GM18870 (cell line): ENCODE measurements at regions not wholly inside any gene's neighbourhood (a gene's known extent, or its start where the extent isn't known, plus 50 kb on each side); places are given as distances from the start of the nearest gene placed in this dataset.
"Not testable (repeated sequence)": the region's sequence is repeated elsewhere in the genome, so short reads cannot be mapped to it uniquely, and the experiment has no call there.

Experiments
- ATAC-seq: cut with Tn5 transposase; IDR thresholded peaks from one replicate; pipeline ENCODE4 v1.9.1; 2021; ENCODE audit warnings: moderate library complexity; ENCODE audit not compliant: unreplicated experiment

DNA sequence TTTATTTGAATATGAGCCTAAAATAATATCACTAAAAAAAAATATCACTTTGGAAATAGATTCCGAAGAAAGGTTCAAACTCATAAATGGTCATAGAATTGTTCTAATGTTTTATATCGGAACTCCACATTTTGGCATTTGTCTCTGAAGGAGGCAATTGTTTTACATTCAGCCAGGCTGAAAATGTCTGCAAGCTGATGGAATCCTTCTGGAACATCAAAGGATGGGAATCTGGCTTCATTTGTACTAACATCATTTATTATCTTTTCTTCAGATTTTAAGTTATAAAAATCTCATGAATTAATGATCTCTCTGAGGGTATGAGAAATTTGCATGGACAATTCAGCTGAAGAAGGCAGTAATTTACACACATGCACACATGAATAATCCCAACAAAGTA lies 251.4 kb upstream of the RGMA start:
- ATAC-seq: no peak

DNA sequence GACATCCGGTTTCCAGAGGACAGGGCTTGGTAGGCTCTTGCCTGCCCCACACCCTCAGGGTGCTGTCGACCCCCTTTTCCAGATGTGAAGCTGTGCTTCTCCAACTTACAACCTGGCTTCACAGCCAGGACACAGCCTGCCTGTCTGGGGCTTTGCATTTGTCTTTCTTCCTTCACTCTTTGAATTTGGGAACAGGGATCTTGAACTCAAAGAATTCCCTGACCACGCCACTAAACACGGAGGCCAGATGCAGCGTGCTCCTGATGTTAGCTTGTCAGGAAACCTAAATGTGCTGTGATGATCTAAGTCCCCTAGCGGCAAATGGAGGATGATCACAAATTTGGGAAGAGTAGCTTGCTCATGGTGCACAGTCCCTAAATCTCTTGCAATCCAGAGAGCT lies 244.8 kb upstream of the RGMA start:
- ATAC-seq: no peak

DNA sequence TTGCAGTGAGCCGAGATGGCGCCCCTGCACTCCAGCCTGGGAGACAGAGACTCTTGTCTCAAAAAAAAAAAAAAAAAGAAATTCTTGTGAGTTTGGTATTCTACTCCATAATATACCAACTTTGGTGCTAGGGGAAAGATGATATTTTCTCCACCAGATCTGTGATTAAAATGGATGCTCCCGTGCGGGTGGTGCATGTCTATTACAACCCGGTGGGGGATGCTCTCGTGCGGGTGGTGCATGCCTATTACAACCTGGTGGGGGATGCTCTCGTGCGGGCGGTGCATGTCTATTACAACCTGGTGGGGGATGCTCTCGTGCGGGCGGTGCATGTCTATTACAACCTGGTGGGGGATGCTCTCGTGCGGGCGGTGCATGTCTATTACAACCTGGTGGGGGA lies 244.1 kb upstream of the RGMA start:
- ATAC-seq: not testable (repeated sequence)

DNA sequence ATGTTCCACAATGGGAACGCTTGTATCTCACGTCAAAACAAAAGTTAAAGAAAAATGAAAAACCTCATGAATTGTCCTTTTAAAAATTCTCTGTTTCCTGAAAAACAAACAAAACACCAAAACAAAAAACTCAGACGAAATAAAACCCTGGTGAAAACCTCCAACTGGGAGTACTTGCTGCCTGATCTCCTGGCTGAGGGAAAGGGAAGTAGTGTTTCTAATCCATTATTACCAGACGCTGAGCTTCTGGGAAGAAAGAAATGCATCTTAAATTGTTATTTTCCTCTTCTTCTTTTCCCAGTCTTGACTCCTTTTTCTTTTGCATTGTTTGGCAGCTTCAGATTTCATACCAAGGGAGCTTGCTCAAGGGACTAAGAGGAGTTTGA lies 243.2 kb upstream of the RGMA start:
- ATAC-seq: no peak

DNA sequence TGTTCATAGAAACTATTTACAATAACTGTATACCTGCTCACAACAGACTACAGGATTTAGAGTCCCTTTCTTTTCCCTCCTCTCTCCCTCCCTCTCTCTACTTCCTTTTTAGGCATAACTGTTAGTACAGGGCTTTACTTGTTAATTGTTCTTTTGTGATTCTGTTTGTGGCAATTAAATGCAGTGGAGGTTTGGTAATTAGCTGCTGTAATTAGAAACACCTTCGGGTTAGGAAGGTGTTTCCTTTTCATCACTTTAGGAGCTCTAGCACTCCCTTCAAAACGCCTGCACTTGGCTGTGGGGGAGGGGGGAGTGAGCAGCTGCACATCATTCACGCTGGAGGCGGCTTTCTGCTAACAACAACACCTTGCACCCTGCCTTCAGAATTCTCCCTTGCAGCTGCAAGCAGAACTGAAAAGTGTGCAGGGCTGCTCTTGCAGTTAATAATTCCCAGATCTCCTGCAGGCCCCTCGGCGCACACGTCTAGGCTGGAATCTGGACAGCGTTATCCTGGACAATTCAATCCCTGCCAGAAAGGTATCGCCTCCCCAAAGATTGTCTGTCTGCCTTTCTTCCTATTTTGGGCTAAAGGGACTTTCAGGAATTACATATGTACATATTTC lies 242.6 kb upstream of the RGMA start:
- no peak for ATAC-seq

DNA sequence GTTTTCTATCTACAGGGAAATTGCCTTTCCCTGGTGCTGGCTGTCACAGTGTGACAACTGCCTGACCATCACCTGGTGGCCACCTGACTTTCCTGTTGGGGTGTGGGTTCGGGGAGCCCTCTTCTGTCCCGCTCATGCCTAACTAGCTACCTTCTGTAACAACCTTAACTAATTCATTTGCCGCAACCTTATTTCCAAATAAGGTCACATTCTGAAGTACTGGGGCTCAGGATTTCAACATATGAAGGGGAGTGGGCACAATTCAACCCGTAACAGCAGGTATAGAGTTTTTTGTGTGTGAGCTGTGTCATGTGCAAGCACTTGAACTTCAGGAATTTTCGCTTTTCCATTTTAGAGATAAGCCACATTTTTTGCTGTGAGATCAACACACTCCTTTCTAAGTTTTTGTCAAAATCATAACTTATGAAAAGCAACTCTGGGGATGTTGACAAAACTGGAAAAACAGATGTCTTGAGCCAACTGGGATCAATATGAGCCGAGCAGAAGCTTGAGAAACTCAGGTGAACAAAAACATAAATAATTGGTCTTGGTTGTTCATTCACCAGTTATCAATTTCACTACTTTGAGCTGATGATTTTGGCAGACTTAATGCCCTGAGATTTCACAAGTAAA lies 242.0 kb upstream of the RGMA start:
- ATAC-seq: no peak

DNA sequence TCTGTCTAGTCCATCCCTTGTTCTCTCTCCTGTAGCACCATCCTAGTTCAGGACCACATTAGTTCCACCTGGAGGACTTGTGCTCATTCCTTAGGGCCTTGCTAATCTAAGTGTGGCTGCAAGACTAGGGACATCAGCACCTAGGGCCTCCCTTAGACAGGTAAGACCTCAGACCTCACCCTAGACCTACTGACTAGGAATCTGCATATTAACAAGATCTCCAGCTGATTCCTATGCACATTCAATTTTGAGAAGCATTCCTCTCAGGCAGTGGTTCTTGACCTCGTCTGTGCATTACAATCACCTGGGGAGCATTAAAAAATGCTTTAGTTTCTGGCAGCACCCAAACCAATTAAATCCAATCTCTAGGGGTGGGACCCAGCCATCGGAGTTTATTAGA lies 238.4 kb upstream of the RGMA start:
- no peak for ATAC-seq

DNA sequence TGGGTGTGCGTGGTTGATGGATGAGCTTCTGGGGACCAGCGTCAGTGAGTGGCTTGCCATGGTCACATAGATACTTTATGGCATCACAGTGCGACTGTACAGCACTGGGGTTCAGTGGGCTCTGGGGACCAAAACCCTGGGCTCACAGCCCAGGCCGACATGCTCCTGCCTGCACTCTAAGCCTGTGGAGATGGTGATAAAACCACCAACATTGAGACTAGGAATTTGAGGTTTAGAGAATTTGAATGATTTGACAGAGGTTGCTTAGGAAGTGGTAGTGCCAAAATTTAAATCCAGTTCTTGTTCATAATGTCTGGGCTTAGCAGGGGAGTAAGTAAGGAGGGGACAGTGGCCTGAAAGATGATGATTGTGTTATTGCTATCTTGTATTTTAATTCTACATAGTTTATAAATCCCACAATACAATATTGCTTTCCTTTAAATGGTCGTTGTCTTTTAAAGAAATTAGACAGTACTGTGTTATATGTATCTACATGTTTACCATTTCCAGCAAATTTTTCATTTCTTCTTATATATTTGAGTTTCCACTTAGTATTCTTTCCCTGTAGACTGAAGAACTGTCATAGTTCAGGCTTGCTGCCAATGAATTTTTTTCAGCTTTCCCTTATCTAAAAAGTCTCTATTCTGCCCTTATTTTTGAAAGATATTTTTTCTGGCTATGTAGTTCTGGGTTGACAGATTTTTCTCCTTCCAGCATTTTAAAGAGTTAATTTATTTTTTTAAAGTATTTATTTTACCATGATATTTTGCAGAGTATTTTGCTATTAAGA lies 235.4 kb upstream of the RGMA start:
- ATAC-seq: no peak

DNA sequence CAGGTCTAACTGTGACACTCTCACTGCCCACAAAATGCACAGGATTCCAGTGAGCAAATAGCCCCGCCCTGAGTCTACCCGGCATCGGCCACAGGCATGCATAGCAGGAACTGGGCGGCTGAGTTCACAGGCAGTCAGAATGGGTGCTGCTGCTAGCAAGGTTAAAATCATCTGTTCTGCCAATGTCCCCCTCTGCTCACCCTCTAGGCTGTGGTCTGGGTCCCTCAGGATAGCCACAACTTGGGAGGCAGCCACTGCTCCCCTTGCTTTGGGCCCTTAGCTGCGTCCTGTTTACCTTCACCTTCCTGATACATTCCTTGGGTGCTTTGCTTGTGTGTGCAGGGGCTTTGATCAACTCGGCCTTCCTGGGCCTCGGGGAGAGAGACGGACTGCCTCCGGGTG lies 232.9 kb upstream of the RGMA start:
- ATAC-seq: no peak

DNA sequence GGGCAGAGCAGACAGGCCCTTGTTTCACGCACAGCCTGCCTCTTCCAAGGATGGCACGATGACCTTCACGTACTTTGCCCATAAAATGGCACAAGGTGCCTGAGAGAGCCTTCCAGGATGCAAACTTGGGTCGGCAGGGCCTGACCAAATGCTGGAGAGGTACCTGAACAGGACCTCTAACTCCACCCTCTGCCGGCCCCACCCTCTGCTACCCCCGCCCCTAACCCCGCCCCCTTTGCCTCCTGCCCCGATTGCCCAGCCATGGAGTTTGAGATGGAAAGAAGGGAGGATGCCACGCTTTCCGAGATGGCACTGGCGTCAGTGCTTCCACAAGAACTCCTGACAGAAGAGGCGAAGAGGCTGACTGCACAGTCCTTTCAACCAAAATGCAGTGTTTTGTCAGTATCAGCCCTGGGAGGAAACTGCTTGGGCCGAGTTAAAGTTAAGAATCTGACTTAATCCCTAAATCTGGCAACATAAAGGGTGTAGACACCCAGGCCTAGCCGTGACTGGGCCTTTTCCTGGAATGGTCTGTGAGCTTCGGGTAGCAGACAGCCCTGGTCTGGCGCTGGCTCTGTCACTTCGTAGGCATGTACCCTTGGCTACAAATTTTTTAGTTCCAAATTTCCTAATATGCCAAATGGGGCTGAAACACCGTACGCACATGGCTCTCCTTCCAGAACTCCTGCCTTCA lies 230.3 kb upstream of the RGMA start:
- no peak for ATAC-seq

DNA sequence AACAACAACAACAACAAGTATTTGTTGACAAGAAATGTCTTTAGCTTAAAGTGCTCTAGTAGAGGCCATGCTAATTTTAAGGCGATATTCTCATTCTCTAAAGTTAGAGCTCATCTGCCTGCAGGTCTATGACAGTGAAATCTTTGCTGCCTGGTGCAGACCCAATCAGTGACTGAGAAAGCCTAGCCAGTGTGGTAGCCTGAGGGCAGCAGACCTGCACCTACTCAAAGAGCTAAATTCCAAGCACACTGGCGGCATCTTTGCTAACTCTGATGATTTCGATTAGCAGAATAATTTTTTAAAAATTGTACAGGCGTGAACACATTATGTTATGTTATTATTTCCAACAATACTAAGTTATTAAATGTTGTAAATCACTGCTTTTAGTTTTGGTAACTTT lies 228.8 kb upstream of the RGMA start:
- no peak for ATAC-seq

DNA sequence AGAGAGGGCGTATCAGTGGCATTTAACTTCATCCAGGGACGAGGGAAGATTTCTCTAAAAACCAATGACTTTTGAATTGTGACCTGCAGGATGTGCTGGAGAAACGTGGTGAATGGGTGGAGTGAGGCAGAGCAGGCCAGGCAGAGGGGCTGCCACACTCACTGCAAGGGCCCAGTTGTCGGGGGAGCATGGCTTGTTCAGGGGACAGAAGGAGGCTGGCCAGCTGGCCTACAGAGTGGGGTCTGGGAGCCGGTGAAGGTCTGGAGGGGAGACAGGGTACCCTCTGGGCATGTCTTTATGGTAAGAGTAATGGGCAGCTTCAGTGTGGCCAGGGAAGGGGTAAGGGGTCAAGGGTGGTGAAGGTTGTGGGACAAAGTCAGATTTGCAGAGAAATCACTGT lies 225.2 kb upstream of the RGMA start:
- no peak for ATAC-seq

DNA sequence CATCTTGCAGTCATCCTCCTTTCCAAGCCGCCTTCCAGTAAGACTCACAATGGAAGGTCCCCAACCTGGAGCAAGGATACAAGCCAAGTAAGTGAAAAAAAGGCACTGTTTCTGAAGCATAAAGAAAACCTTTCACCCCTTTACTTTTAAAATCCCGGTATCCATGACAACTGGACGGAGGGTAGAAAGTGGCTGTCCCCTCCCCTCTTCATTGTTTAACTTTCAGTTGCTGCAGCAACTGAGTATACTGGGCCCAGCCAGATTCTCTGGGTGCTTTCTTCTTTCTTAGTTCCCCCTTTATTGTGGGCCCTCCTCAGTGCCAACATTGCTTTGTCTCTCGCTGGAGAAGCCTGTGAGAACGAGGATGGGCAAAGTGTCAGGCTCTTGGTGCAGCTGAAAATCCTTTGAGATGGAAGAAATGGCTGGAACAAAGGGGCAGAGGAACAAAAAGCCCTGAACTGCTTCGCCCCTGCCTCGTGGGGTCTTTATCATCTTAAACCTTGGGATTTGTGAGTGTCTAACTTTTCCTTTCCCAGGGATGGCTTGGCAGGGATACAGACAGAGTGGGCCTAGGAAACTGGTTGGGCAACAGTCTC lies 224.0 kb upstream of the RGMA start:
- no peak for ATAC-seq

DNA sequence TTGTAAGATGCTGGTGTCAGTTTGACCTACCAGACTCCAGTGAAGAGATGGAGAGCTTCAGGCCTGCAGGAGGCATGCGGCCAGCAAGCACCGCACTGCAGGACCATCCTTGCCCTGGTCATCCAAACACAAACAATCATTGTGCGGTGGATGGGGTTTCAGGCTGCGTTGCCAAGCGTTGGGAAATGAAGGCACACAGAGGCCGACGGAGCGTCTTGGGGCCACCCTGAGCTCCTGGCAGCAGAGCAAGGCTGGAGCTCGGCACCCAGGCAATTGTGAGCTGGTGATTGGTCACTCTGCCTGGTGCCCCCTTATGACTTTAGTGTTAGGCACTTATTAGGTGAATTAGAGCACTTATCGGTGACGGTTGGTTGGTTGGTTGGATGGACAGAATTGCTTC lies 222.6 kb upstream of the RGMA start:
- no peak for ATAC-seq

DNA sequence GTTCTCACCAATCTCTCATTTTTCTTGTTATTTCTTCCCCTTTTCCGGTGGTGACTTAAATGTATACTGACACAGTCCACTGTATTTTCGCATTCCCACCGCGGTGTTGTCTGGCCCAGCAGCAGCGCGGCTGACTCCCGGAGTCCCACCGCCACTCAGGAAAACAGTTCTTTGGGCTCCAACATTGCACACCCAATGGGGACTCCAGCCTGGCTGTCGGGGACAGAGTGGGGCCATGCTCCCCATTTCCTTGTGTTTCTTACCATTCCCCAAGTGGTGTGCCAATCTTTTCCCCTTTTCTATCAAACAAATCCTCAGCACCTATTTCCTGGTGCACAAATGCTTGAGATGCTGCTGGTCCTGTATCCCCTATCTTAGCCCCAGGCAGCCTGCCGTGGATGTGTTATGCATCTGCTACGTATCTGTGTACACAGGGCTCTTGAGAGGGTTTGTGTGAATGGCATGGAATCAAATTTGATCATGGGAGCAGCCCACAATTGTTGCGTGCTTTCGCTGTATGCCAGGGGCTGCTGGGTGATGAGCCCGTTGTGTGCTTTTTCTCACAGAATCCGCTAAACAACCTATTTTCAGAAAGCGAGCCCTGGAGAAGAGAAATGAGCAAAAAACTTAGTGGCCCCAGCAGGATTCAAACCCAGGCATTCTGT lies 219.1 kb upstream of the RGMA start:
- ATAC-seq: no peak

DNA sequence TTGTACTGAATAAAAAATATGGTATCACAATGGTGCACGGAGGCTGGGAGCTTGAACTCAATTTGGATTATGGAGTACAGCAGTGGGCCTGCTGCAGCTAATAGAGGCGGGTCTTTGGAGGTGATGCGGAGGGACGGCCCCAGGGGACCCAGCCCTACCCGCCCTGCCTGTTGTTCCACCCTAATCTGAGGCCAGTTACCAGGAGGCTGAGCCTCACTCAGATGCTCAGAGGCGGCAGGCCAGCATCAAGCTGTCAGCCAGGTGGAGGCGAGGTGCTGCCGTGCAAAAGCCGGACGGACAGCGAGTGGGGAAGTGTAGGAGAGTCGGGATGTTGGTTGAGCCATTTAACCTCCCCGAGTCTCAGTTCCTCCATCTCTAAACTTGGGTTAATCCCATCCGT lies 218.5 kb upstream of the RGMA start:
- no peak for ATAC-seq

DNA sequence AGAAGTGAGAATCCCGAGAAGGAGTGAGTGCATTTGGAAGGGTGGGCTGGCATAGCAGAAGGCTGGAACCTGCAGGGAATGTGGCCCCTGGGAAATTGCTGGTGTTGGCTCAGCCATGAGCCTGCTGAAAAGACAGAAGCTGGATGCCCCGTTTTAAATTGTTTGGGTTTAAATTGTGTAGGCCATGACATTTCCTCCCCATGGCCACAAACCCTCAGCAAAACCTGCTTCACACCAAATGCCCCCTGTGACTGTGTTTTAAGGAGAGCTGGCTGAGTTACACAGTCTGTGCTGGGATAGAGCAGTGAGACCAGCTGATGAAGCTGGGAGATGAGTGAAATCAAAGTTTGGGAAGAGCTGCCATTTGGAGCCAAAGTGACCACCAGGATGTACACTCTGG lies 216.3 kb upstream of the RGMA start:
- ATAC-seq: no peak

DNA sequence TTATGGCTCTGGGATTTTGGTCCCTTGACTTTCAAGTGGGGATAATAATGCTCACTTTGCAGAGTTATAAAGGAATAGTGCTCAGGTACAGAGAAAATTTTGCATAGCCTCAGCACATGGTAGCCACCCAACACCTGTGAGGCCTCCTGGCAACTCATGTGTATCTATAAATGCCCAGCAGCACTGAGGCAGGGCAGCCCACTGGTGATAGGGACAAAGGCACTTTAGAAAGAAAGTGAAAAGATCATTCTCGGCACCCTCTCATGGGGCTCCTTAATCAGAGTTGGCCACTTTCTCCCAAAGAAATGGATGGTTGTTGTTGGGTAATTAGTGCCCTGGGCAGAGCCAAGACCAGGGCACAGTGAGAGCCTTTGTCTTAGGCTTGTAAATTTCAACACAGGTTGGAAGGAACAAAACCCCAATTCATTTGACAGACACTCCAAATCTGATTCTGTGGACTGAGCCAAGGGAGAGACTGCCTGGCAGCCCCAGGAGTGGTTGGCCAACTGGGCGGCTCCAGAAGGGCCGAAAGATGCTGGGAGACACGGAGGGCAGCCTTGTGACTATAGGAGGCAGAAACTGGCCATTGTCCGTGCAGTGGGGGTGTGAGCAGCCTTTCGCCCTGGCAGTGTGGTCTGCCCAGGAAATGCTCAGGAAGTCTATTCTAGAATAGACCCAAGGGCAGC lies 213.2 kb upstream of the RGMA start:
- ATAC-seq: no peak

DNA sequence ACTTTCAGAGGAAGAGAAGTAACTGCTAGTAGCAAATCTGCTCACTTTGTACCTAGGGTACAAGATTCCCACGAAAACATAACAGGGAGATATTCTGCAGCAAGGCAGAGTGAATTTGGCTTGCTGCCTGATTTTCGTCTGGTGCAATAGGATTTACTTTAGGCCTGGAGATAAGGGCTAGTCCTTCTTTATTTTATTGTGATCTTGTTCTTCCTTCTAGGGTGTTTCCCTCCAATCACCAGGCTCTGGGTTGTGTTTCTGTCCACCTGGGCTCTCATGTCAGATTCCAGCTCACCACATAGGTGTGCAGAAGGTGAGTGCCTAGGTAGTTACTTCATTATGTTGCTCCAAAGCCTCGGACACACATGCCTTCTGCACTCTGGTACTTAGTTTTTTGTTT lies 211.8 kb upstream of the RGMA start:
- no peak for ATAC-seq

DNA sequence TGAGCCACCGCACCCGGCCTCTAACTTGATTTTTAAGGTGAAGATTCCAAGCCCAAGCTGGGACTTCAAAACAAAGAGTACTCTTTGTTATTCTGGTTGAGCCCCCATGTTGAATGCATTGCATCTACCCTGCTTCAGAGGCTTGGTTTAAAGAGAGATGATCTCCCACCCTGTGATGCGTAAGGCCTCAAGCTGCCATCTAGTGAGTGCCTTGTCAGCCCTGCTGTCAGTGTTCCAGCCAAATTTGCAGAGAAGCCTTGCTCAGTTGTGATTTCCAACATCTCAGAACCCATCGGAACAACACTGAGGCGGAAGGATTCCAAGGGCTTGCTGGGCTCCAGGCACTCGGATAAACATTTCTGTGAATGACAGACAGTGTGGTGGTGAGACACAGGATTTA lies 210.7 kb upstream of the RGMA start:
- ATAC-seq: no peak
